H1 (cell line): ENCODE measurements at regions not wholly inside any gene's neighbourhood (a gene's known extent, or its start where the extent isn't known, plus 50 kb on each side); places are given as distances from the start of the nearest gene placed in this dataset.

Source experiments
- BCL11A ChIP-seq, 2 experiments: IDR thresholded peaks; one replicate each; pipeline ENCODE4 v1.6.1; 2011; ENCODE audit warnings: low read depth in 2 of 2, low read length in 2 of 2, mild to moderate bottlenecking in 2 of 2
- GABPA ChIP-seq: IDR thresholded peaks from 2 replicates; pipeline ENCODE4 v1.6.1; 2011; ENCODE audit warnings: mild to moderate bottlenecking, low read length, moderate library complexity, borderline replicate concordance; ENCODE audit not compliant: insufficient read depth
- GTF2F1 ChIP-seq: IDR thresholded peaks from 2 replicates; pipeline ENCODE4 v1.6.1; 2012; ENCODE audit warnings: low read depth, low read length, improper control_type of control experiment, borderline replicate concordance
- TF ChIP-seq, protein P1 (sequence below), 3 experiments: IDR thresholded peaks; 1 replicate in 2 of 3; 2 replicates in 1 of 3; pipeline versions ENCODE4 v1.5.1 to v1.6.1; 2011; ENCODE audit warnings: low read length in 3 of 3, mild to moderate bottlenecking in 3 of 3, inconsistent platforms in 2 of 3, low read depth in 1 of 3, moderate library complexity in 1 of 3; ENCODE audit not compliant: insufficient read depth in 1 of 3; ENCODE audit errors: control extremely low read depth in 1 of 3

- TF ChIP-seq GABPA (no peak), GTF2F1 (no peak), BCL11A (IDR thresholded peaks at IDR 0.05; ENCODE audit: low read depth in 2 of 2, low read length in 2 of 2) (no peak)
- TF ChIP-seq, protein P1, sequence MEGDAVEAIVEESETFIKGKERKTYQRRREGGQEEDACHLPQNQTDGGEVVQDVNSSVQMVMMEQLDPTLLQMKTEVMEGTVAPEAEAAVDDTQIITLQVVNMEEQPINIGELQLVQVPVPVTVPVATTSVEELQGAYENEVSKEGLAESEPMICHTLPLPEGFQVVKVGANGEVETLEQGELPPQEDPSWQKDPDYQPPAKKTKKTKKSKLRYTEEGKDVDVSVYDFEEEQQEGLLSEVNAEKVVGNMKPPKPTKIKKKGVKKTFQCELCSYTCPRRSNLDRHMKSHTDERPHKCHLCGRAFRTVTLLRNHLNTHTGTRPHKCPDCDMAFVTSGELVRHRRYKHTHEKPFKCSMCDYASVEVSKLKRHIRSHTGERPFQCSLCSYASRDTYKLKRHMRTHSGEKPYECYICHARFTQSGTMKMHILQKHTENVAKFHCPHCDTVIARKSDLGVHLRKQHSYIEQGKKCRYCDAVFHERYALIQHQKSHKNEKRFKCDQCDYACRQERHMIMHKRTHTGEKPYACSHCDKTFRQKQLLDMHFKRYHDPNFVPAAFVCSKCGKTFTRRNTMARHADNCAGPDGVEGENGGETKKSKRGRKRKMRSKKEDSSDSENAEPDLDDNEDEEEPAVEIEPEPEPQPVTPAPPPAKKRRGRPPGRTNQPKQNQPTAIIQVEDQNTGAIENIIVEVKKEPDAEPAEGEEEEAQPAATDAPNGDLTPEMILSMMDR (IDR thresholded peaks at IDR 0.05; ENCODE audit: control extremely low read depth in 1 of 3, insufficient read depth in 1 of 3, low read depth in 1 of 3, low read length in 3 of 3), result no peak
Measured at GRCh38 chrX:20527041-20527440, 260.3 kb upstream of the RPS6KA3 start (continued).
